ENCODE measurements at regions not wholly inside any gene's neighbourhood (a gene's known extent, or its start where the extent isn't known, plus 50 kb on each side); places are given as distances from the start of the nearest gene placed in this dataset.

- WGBS, 5 donors: 75 to 90% (median 81%) methylated on average over 6 of the region's 6 CpGs
- no peaks in the 10 kb centered on the region for H3K36me3 ChIP-seq
- H3K27me3 ChIP-seq: no peaks in the 10 kb centered on the region
- intact Hi-C loops (cut with DNase I; ENCODE audit: low total_unique reads): no loop called here
- TF ChIP-seq POLR2A (IDR thresholded peaks at IDR 0.05): no peak
- TF ChIP-seq POLR2AphosphoS5 (IDR thresholded peaks at IDR 0.05): no peak
- TF ChIP-seq CTCF (IDR thresholded peaks at IDR 0.05): no peak
- TF ChIP-seq EP300 (IDR thresholded peaks at IDR 0.05): no peak
- no peaks in the 10 kb centered on the region for H3K4me1 ChIP-seq
- no peaks in the 10 kb centered on the region for H3K9me3 ChIP-seq
- no peak overlapping the region for H3K4me3 ChIP-seq
- no peak overlapping the region for H3K27ac ChIP-seq
- DNase-seq: no peak
These were observed 352.7 kb downstream of the SMOC2 start for GRCh38 chr6:168793649-168794048.

- no peaks in the 10 kb centered on the region for H3K9me3 ChIP-seq
- no peaks in the 10 kb centered on the region for H3K36me3 ChIP-seq
- no peaks in the 10 kb centered on the region for H3K27me3 ChIP-seq
- TF ChIP-seq POLR2A (IDR thresholded peaks at IDR 0.05): no peak
- TF ChIP-seq POLR2AphosphoS5 (IDR thresholded peaks at IDR 0.05): no peak
- TF ChIP-seq EP300 (IDR thresholded peaks at IDR 0.05): no peak
- TF ChIP-seq CTCF (IDR thresholded peaks at IDR 0.05): no peak
- peak in 1 of 2 donors; percentile 30 for DNase-seq
- no peak overlapping the region for H3K4me3 ChIP-seq
- intact Hi-C loops (cut with DNase I; ENCODE audit: low total_unique reads): no loop called here
- H3K4me1 ChIP-seq: no peaks in the 10 kb centered on the region
- no peak overlapping the region for H3K27ac ChIP-seq
- 74 to 88% (median 85%) methylated on average over 4 of the region's 4 CpGs for WGBS, 5 donors
These were observed 350.9 kb downstream of the SMOC2 start for GRCh38 chr6:168791917-168792316.

GRCh38 chr6:168789699-168790098 lies 348.7 kb downstream of the SMOC2 start:
- 78 to 86% (median 80%) methylated on average over 10 of the region's 10 CpGs for WGBS, 5 donors
- H3K27me3 ChIP-seq: no peaks in the 10 kb centered on the region
- TF ChIP-seq POLR2A (IDR thresholded peaks at IDR 0.05) (no peak), POLR2AphosphoS5 (IDR thresholded peaks at IDR 0.05) (no peak), CTCF (IDR thresholded peaks at IDR 0.05) (no peak), EP300 (IDR thresholded peaks at IDR 0.05) (no peak)
- no peak for DNase-seq
- H3K4me3 ChIP-seq: no peak overlapping the region
- H3K4me1 ChIP-seq: no peaks in the 10 kb centered on the region
- intact Hi-C loops (cut with DNase I; ENCODE audit: low total_unique reads): no loop called here
- no peaks in the 10 kb centered on the region for H3K9me3 ChIP-seq
- no peak overlapping the region for H3K27ac ChIP-seq
- no peaks in the 10 kb centered on the region for H3K36me3 ChIP-seq

- peaks cover 0 to 17% (median 2%) of the 10 kb centered on the region in 4 donors for H3K4me1 ChIP-seq
- WGBS, 5 donors: 47 to 57% (median 53%) methylated on average over 10 of the region's 10 CpGs
- no peak for DNase-seq
- H3K27ac ChIP-seq: no peak overlapping the region
- intact Hi-C loops (cut with DNase I; ENCODE audit: low total_unique reads): no loop called here
- H3K36me3 ChIP-seq: no peaks in the 10 kb centered on the region
- no peak for TF ChIP-seq EP300 (IDR thresholded peaks at IDR 0.05)
- TF ChIP-seq CTCF (IDR thresholded peaks at IDR 0.05): no peak
- TF ChIP-seq POLR2AphosphoS5 (IDR thresholded peaks at IDR 0.05): no peak
- TF ChIP-seq POLR2A (IDR thresholded peaks at IDR 0.05): no peak
- H3K4me3 ChIP-seq: no peak overlapping the region
- H3K9me3 ChIP-seq: no peaks in the 10 kb centered on the region
- H3K27me3 ChIP-seq: no peaks in the 10 kb centered on the region
These were observed 344.9 kb downstream of the SMOC2 start for GRCh38 chr6:168785720-168786511.

Data from stomach (tissue), 8 donors.